ENCODE measurements at regions not wholly inside any gene's neighbourhood (a gene's known extent, or its start where the extent isn't known, plus 50 kb on each side); places are given as distances from the start of the nearest gene placed in this dataset.
"Not testable (repeated sequence)": the region's sequence is repeated elsewhere in the genome, so short reads cannot be mapped to it uniquely, and the experiment has no call there.

GRCh38 chr14:25431211-25432076 lies 381.5 kb upstream of the STXBP6 start:
- DNase-seq, result no peak

GRCh38 chr14:25430808-25431207 lies 380.9 kb upstream of the STXBP6 start:
- no peak for DNase-seq

- DNase-seq, result no peak
Measured at GRCh38 chr14:25412998-25413397, 363.1 kb upstream of the STXBP6 start.

GRCh38 chr14:25411781-25412757 lies 362.1 kb upstream of the STXBP6 start:
- DNase-seq, result no peak

GRCh38 chr14:25406818-25407217 lies 356.9 kb upstream of the STXBP6 start:
- no peak for DNase-seq

GRCh38 chr14:25400607-25401206 lies 350.8 kb upstream of the STXBP6 start:
- peak; percentile 24 for DNase-seq

GRCh38 chr14:25396128-25396527 lies 346.2 kb upstream of the STXBP6 start:
- DNase-seq, result no peak

- no peak for DNase-seq
Measured at GRCh38 chr14:25394791-25395391, 344.9 kb upstream of the STXBP6 start.

- DNase-seq, result no peak
Measured at GRCh38 chr14:25394356-25394755, 344.4 kb upstream of the STXBP6 start.

GRCh38 chr14:25389948-25390347 lies 340.0 kb upstream of the STXBP6 start:
- DNase-seq, result no peak

- DNase-seq, result no peak
Measured at GRCh38 chr14:25381498-25381897, 331.6 kb upstream of the STXBP6 start.

- no peak for DNase-seq
Measured at GRCh38 chr14:25375639-25376038, 325.7 kb upstream of the STXBP6 start.

GRCh38 chr14:25371068-25371467 lies 321.1 kb upstream of the STXBP6 start:
- DNase-seq, result no peak

GRCh38 chr14:25370057-25370456 lies 320.1 kb upstream of the STXBP6 start:
- not testable (repeated sequence) for DNase-seq

GRCh38 chr14:25358330-25358729 lies 308.4 kb upstream of the STXBP6 start:
- DNase-seq, result no peak

- DNase-seq, result no peak
Measured at GRCh38 chr14:25351269-25351668, 301.3 kb upstream of the STXBP6 start.

GRCh38 chr14:25350802-25351201 lies 300.9 kb upstream of the STXBP6 start:
- DNase-seq, result no peak

- DNase-seq, result no peak
Measured at GRCh38 chr14:25350021-25350420, 300.1 kb upstream of the STXBP6 start.

- DNase-seq, result no peak
Measured at GRCh38 chr14:25349269-25349668, 299.3 kb upstream of the STXBP6 start.

GRCh38 chr14:25340882-25341281 lies 290.9 kb upstream of the STXBP6 start:
- DNase-seq, result no peak

GRCh38 chr14:25322784-25323183 lies 272.8 kb upstream of the STXBP6 start:
- no peak for DNase-seq

GRCh38 chr14:25316007-25316406 lies 266.1 kb upstream of the STXBP6 start:
- DNase-seq, result not testable (repeated sequence)

- DNase-seq, result no peak
Measured at GRCh38 chr14:25308244-25308643, 258.3 kb upstream of the STXBP6 start.
